ENCODE measurements at regions not wholly inside any gene's neighbourhood (a gene's known extent, or its start where the extent isn't known, plus 50 kb on each side); places are given as distances from the start of the nearest gene placed in this dataset.

GRCh38 chr3:144128108-144128892 is 156.7 kb downstream of the DIPK2A start:
- H3K9ac ChIP-seq (ENCODE audit: low read length): no peak overlapping the region
- 39% methylated on average over 3 of the region's 6 CpGs for WGBS
- H3K14ac ChIP-seq (ENCODE audit: low read length in 2 of 2): no peak overlapping the region
- no peak for DNase-seq
- no peak overlapping the region for H4K8ac ChIP-seq (ENCODE audit: low read length)
- no peak overlapping the region for H3K23ac ChIP-seq (ENCODE audit: low read length in 2 of 2)
- no peak overlapping the region for H3K4ac ChIP-seq (ENCODE audit: low read depth in 1 of 2, low read length in 2 of 2)
- H3K79me1 ChIP-seq (replicated peaks; ENCODE audit: low read length, poor library complexity, severe bottlenecking): no peaks in the 10 kb centered on the region
- H4K91ac ChIP-seq (ENCODE audit: low read length): no peak overlapping the region
- no peaks in the 10 kb centered on the region for H3K27me3 ChIP-seq (ENCODE audit: control insufficient read depth in 1 of 2, insufficient read depth in 1 of 2, low read length in 2 of 2)
- H2AFZ ChIP-seq (ENCODE audit: low read depth, low read length): no peak overlapping the region
- H2AK5ac ChIP-seq (ENCODE audit: low read length, severe bottlenecking): no peak overlapping the region
- H3K18ac ChIP-seq (ENCODE audit: low read depth in 1 of 2, low read length in 2 of 2): no peak overlapping the region
- no peak overlapping the region for H2BK120ac ChIP-seq (ENCODE audit: low read depth, low read length)
- no peak overlapping the region for H3K4me2 ChIP-seq (ENCODE audit: low read length, poor library complexity, severe bottlenecking)
- H3K4me1 ChIP-seq (ENCODE audit: control insufficient read depth, insufficient read depth, low read depth, low read length): no peaks in the 10 kb centered on the region
- no peak overlapping the region for H3K27ac ChIP-seq (ENCODE audit: low read length, poor library complexity, severe bottlenecking)
- peaks cover 4% of the 10 kb centered on the region for H3K9me3 ChIP-seq (ENCODE audit: control insufficient read depth, low read length)
- H2BK5ac ChIP-seq (ENCODE audit: low read depth, low read length, poor library complexity, severe bottlenecking): no peak overlapping the region
- no peak overlapping the region for H2BK12ac ChIP-seq (ENCODE audit: low read length in 2 of 2)
- no peak overlapping the region for H2BK15ac ChIP-seq (ENCODE audit: low read depth, poor library complexity, severe bottlenecking)
- H3K4me3 ChIP-seq (ENCODE audit: insufficient read depth in 1 of 2, low read depth in 1 of 2, low read length in 2 of 2): no peak overlapping the region
- no peaks in the 10 kb centered on the region for H3K36me3 ChIP-seq (ENCODE audit: control insufficient read depth in 1 of 2, insufficient read depth in 2 of 2, low read depth in 1 of 2, low read length in 2 of 2)

- Histone ChIP-seq H2BK12ac (ENCODE audit: low read length in 2 of 2) (no peak overlapping the region), H4K8ac (ENCODE audit: low read length) (no peak overlapping the region), H3K27me3 (ENCODE audit: control insufficient read depth in 1 of 2, insufficient read depth in 1 of 2, low read length in 2 of 2) (no peaks in the 10 kb centered on the region), H4K91ac (ENCODE audit: low read length) (no peak overlapping the region), H3K4ac (ENCODE audit: low read depth in 1 of 2, low read length in 2 of 2) (no peak overlapping the region), H3K18ac (ENCODE audit: low read depth in 1 of 2, low read length in 2 of 2) (no peak overlapping the region), H3K9ac (ENCODE audit: low read length) (no peak overlapping the region), H3K9me3 (ENCODE audit: control insufficient read depth, low read length) (peaks cover 4% of the 10 kb centered on the region), H2BK5ac (ENCODE audit: low read depth, low read length, poor library complexity, severe bottlenecking) (no peak overlapping the region), H3K23ac (ENCODE audit: low read length in 2 of 2) (no peak overlapping the region), H2AFZ (ENCODE audit: low read depth, low read length) (no peak overlapping the region), H2AK5ac (ENCODE audit: low read length, severe bottlenecking) (no peak overlapping the region), H3K4me2 (ENCODE audit: low read length, poor library complexity, severe bottlenecking) (no peak overlapping the region), H3K14ac (ENCODE audit: low read length in 2 of 2) (no peak overlapping the region), H3K79me1 (replicated peaks; ENCODE audit: low read length, poor library complexity, severe bottlenecking) (no peaks in the 10 kb centered on the region), H3K36me3 (ENCODE audit: control insufficient read depth in 1 of 2, insufficient read depth in 2 of 2, low read depth in 1 of 2, low read length in 2 of 2) (no peaks in the 10 kb centered on the region), H2BK15ac (ENCODE audit: low read depth, poor library complexity, severe bottlenecking) (no peak overlapping the region), H3K4me3 (ENCODE audit: insufficient read depth in 1 of 2, low read depth in 1 of 2, low read length in 2 of 2) (no peak overlapping the region), H2BK120ac (ENCODE audit: low read depth, low read length) (no peak overlapping the region), H3K27ac (ENCODE audit: low read length, poor library complexity, severe bottlenecking) (no peak overlapping the region), H3K4me1 (ENCODE audit: control insufficient read depth, insufficient read depth, low read depth, low read length) (no peaks in the 10 kb centered on the region)
- no peak for DNase-seq
- WGBS: 87% methylated on average over 6 of the region's 6 CpGs
Observed at GRCh38 chr3:144129536-144130214, 158.1 kb downstream of the DIPK2A start.

- H3K4me2 ChIP-seq (ENCODE audit: low read length, poor library complexity, severe bottlenecking): no peak overlapping the region
- H3K14ac ChIP-seq (ENCODE audit: low read length in 2 of 2): no peak overlapping the region
- no peaks in the 10 kb centered on the region for H3K79me1 ChIP-seq (replicated peaks; ENCODE audit: low read length, poor library complexity, severe bottlenecking)
- H3K36me3 ChIP-seq (ENCODE audit: control insufficient read depth in 1 of 2, insufficient read depth in 2 of 2, low read depth in 1 of 2, low read length in 2 of 2): no peaks in the 10 kb centered on the region
- no peak overlapping the region for H3K18ac ChIP-seq (ENCODE audit: low read depth in 1 of 2, low read length in 2 of 2)
- H2BK12ac ChIP-seq (ENCODE audit: low read length in 2 of 2): no peak overlapping the region
- H3K27me3 ChIP-seq (ENCODE audit: control insufficient read depth in 1 of 2, insufficient read depth in 1 of 2, low read length in 2 of 2): no peaks in the 10 kb centered on the region
- no peak overlapping the region for H2BK15ac ChIP-seq (ENCODE audit: low read depth, poor library complexity, severe bottlenecking)
- H3K23ac ChIP-seq (ENCODE audit: low read length in 2 of 2): no peak overlapping the region
- no peak overlapping the region for H2AK5ac ChIP-seq (ENCODE audit: low read length, severe bottlenecking)
- H4K91ac ChIP-seq (ENCODE audit: low read length): no peak overlapping the region
- 79% methylated on average over 2 of the region's 2 CpGs for WGBS
- no peaks in the 10 kb centered on the region for H3K9me3 ChIP-seq (ENCODE audit: control insufficient read depth, low read length)
- peaks cover 3% of the 10 kb centered on the region for H3K4me1 ChIP-seq (ENCODE audit: control insufficient read depth, insufficient read depth, low read depth, low read length)
- no peak overlapping the region for H4K8ac ChIP-seq (ENCODE audit: low read length)
- H3K4ac ChIP-seq (ENCODE audit: low read depth in 1 of 2, low read length in 2 of 2): no peak overlapping the region
- no peak overlapping the region for H3K4me3 ChIP-seq (ENCODE audit: insufficient read depth in 1 of 2, low read depth in 1 of 2, low read length in 2 of 2)
- no peak overlapping the region for H2AFZ ChIP-seq (ENCODE audit: low read depth, low read length)
- no peak overlapping the region for H2BK5ac ChIP-seq (ENCODE audit: low read depth, low read length, poor library complexity, severe bottlenecking)
- no peak overlapping the region for H2BK120ac ChIP-seq (ENCODE audit: low read depth, low read length)
- no peak for DNase-seq
- no peak overlapping the region for H3K9ac ChIP-seq (ENCODE audit: low read length)
- H3K27ac ChIP-seq (ENCODE audit: low read length, poor library complexity, severe bottlenecking): no peak overlapping the region
Observed at GRCh38 chr3:144141074-144141473, 169.5 kb downstream of the DIPK2A start.

DNA sequence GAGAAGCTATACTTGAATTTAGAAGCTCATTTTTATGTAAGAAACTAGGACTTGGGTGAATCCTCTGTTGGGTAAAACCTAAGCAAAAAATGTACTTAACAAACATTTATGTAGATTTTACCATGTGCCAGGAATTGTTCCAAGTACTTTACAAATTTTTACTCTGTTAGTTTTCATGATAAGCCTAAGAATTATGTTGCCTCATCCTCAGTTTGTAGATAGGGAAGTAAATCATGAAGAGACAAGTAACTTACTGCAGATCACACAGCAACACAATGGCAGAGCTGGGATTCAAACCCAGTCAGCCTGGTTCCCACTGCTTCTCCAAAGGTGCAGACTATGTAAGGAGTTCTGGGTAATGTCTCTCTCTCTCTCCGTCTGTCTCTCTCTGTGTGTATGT is 169.9 kb downstream of the DIPK2A start:
- Histone ChIP-seq H3K9ac (ENCODE audit: low read length) (no peak overlapping the region), H2AFZ (ENCODE audit: low read depth, low read length) (no peak overlapping the region), H3K27ac (ENCODE audit: low read length, poor library complexity, severe bottlenecking) (no peak overlapping the region), H4K91ac (ENCODE audit: low read length) (no peak overlapping the region), H3K79me1 (replicated peaks; ENCODE audit: low read length, poor library complexity, severe bottlenecking) (no peaks in the 10 kb centered on the region), H2BK5ac (ENCODE audit: low read depth, low read length, poor library complexity, severe bottlenecking) (no peak overlapping the region), H3K9me3 (ENCODE audit: control insufficient read depth, low read length) (no peaks in the 10 kb centered on the region), H3K4ac (ENCODE audit: low read depth in 1 of 2, low read length in 2 of 2) (no peak overlapping the region), H3K14ac (ENCODE audit: low read length in 2 of 2) (no peak overlapping the region), H3K18ac (ENCODE audit: low read depth in 1 of 2, low read length in 2 of 2) (no peak overlapping the region), H3K4me2 (ENCODE audit: low read length, poor library complexity, severe bottlenecking) (no peak overlapping the region), H2BK12ac (ENCODE audit: low read length in 2 of 2) (no peak overlapping the region), H2AK5ac (ENCODE audit: low read length, severe bottlenecking) (no peak overlapping the region), H3K36me3 (ENCODE audit: control insufficient read depth in 1 of 2, insufficient read depth in 2 of 2, low read depth in 1 of 2, low read length in 2 of 2) (no peaks in the 10 kb centered on the region), H4K8ac (ENCODE audit: low read length) (no peak overlapping the region), H2BK120ac (ENCODE audit: low read depth, low read length) (no peak overlapping the region), H3K4me3 (ENCODE audit: insufficient read depth in 1 of 2, low read depth in 1 of 2, low read length in 2 of 2) (no peak overlapping the region), H3K4me1 (ENCODE audit: control insufficient read depth, insufficient read depth, low read depth, low read length) (peaks cover 3% of the 10 kb centered on the region), H3K23ac (ENCODE audit: low read length in 2 of 2) (no peak overlapping the region), H2BK15ac (ENCODE audit: low read depth, poor library complexity, severe bottlenecking) (no peak overlapping the region), H3K27me3 (ENCODE audit: control insufficient read depth in 1 of 2, insufficient read depth in 1 of 2, low read length in 2 of 2) (no peaks in the 10 kb centered on the region)
- WGBS: 68% methylated on average over 1 of the region's 1 CpG
- DNase-seq: peak; percentile 5
